ENCODE measurements at regions not wholly inside any gene's neighbourhood (a gene's known extent, or its start where the extent isn't known, plus 50 kb on each side); places are given as distances from the start of the nearest gene placed in this dataset.

GRCh38 chr5:33146881-33147280 is 293.9 kb upstream of the TARS1 start:
- no peak for DNase-seq (ENCODE audit: low spot score)

GRCh38 chr5:33148076-33148513 is 292.7 kb upstream of the TARS1 start:
- DNase-seq (ENCODE audit: low spot score) = no peak

- DNase-seq (ENCODE audit: low spot score) = no peak
Measured at GRCh38 chr5:33153372-33153771, 287.4 kb upstream of the TARS1 start.

- DNase-seq (ENCODE audit: low spot score) = no peak
Measured at GRCh38 chr5:33153831-33154230, 286.9 kb upstream of the TARS1 start.

- no peak for DNase-seq (ENCODE audit: low spot score)
Measured at GRCh38 chr5:33160871-33161270, 279.9 kb upstream of the TARS1 start.

GRCh38 chr5:33161421-33161820 is 279.3 kb upstream of the TARS1 start:
- no peak for DNase-seq (ENCODE audit: low spot score)

- DNase-seq (ENCODE audit: low spot score) = no peak
Measured at GRCh38 chr5:33162057-33162456, 278.7 kb upstream of the TARS1 start.

- DNase-seq (ENCODE audit: low spot score) = no peak
Measured at GRCh38 chr5:33166522-33166921, 274.2 kb upstream of the TARS1 start.

GRCh38 chr5:33166948-33167347 is 273.8 kb upstream of the TARS1 start:
- DNase-seq (ENCODE audit: low spot score) = no peak

- DNase-seq (ENCODE audit: low spot score) = no peak
Measured at GRCh38 chr5:33167541-33167940, 273.2 kb upstream of the TARS1 start.

- DNase-seq (ENCODE audit: low spot score) = no peak
Measured at GRCh38 chr5:33170411-33170810, 270.4 kb upstream of the TARS1 start.

- DNase-seq (ENCODE audit: low spot score) = no peak
Measured at GRCh38 chr5:33174383-33174782, 266.4 kb upstream of the TARS1 start.

GRCh38 chr5:33179301-33179700 is 261.5 kb upstream of the TARS1 start:
- DNase-seq (ENCODE audit: low spot score) = no peak

GRCh38 chr5:33180900-33181299 is 259.9 kb upstream of the TARS1 start:
- DNase-seq (ENCODE audit: low spot score) = no peak

- DNase-seq (ENCODE audit: low spot score) = no peak
Measured at GRCh38 chr5:33182986-33183385, 257.8 kb upstream of the TARS1 start.

GRCh38 chr5:33184367-33184766 is 256.4 kb upstream of the TARS1 start:
- DNase-seq (ENCODE audit: low spot score) = no peak

GRCh38 chr5:33188089-33188488 is 252.7 kb upstream of the TARS1 start:
- DNase-seq (ENCODE audit: low spot score) = no peak

- no peak for DNase-seq (ENCODE audit: low spot score)
Measured at GRCh38 chr5:33194914-33195313, 245.9 kb upstream of the TARS1 start.

- no peak for DNase-seq (ENCODE audit: low spot score)
Measured at GRCh38 chr5:33195431-33196165, 245.2 kb upstream of the TARS1 start.

- no peak for DNase-seq (ENCODE audit: low spot score)
Measured at GRCh38 chr5:33198836-33199235, 241.9 kb upstream of the TARS1 start.

- DNase-seq (ENCODE audit: low spot score) = no peak
Measured at GRCh38 chr5:33203931-33204330, 236.8 kb upstream of the TARS1 start.

- no peak for DNase-seq (ENCODE audit: low spot score)
Measured at GRCh38 chr5:33205079-33205478, 235.7 kb upstream of the TARS1 start.

GRCh38 chr5:33205727-33206410 is 234.9 kb upstream of the TARS1 start:
- no peak for DNase-seq (ENCODE audit: low spot score)

Data from SK-N-DZ (cell line).